HTERT RPE-1 (cell line): ENCODE measurements at regions not wholly inside any gene's neighbourhood (a gene's known extent, or its start where the extent isn't known, plus 50 kb on each side); places are given as distances from the start of the nearest gene placed in this dataset.

Source experiments
- in situ Hi-C: fragments of 300-500 bp; cut with MboI; formaldehyde crosslinking; loops from 4 replicates; pipeline ENCODE4 v1.14.3; 2020; ENCODE audit warnings: low sequenced_read_pairs

GRCh38 chr3:64358176-64358575, 132.9 kb upstream of the PRICKLE2 start:
- in situ Hi-C loops = no loop called here

DNA sequence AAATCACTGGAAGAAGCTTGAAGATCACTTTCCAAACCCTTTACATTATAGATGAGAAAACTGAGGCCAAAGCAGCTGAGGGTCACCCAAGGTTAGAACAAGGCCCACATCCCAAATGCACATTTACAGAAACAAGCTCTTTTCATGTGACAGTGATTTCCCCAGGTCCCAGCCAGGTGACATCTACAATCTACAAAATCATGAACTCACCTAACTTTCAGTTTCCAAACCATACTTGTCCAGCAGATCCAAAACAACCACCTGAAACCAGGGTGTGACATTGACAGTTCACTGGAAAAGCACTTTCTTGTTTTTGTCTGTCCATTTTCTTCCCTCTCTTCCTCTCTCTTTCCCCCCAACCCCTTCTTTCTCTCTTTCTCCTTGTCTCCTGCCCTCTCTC, 132.2 kb upstream of the PRICKLE2 start:
- in situ Hi-C loops = no loop called here

DNA sequence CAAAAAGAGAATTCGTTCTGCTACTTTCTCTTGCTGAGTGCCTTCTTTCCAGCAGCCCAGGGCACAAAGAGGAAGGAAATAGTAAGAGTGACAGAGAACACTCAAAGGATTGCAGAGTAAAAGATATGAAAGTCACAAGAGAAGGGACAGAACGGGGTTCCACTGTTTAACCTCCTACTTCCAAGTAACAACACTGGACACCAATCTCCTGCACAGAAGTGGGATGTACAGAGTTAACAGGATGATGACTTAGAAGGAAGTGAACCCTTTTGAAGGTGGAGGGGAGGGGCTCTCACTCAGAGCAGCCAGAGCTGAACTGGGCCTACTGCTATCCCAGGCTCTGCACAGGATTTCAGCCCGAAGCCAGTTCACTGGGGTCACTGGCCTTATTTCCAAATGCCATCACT, 130.1 kb upstream of the PRICKLE2 start:
- in situ Hi-C loops = no loop called here

DNA sequence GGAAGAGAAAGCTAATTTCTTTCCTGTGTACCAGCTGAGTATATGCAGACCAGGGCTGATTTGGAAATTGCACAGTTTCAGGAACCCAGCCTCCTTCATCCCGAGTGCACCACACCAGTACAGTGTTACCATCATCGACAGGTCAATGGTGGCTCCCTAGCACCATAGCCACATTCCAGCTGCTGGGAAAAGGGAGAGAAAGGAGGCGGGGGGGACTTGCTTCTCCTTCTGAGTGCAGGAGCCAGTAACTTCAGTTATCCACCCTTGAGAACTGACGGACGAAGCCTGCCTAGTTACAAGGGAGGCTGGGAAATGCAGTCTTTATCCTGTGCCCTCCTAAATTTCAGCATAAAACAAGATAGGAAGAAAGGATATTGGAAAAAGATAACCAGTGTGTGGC, 129.7 kb upstream of the PRICKLE2 start:
- in situ Hi-C loops = no loop called here

DNA sequence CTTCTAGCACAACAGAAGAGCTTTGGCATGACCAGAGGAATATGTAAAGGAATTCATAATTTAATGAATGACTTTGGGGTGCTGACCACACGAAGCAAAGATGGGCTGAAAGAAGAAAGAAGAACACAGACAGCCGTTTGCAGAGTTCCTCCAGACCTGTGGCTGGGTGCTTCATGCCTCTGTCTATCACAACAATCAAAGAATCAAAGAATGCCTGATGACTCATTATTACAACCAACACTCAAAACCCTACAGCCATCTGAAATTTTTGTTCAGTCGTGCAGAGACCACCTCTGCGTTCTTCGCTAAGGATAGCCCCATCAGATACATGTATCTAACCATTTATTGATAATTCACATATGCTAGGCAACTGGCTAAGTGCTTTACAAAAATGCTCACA, 129.0 kb upstream of the PRICKLE2 start:
- in situ Hi-C loops = no loop called here

- in situ Hi-C loops = no loop called here
These were observed 128.0 kb upstream of the PRICKLE2 start for GRCh38 chr3:64353226-64353625.

DNA sequence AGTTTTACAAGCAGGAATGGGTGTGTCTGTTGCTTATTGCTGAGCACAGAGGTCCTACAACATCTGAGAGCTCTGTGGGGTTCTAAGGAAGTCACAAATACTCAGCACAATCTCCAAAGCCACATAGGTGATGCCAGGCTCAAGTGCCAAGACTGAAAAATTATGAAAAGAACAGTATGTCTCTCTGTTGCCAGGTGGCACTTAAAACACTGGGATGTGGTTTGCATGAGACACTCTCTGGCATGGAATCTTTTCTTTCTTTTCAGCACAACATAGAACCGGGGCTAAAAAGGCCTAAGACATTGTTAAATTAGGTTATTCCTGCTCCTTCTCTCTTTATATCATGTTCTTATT, 127.3 kb upstream of the PRICKLE2 start:
- in situ Hi-C loops = no loop called here

DNA sequence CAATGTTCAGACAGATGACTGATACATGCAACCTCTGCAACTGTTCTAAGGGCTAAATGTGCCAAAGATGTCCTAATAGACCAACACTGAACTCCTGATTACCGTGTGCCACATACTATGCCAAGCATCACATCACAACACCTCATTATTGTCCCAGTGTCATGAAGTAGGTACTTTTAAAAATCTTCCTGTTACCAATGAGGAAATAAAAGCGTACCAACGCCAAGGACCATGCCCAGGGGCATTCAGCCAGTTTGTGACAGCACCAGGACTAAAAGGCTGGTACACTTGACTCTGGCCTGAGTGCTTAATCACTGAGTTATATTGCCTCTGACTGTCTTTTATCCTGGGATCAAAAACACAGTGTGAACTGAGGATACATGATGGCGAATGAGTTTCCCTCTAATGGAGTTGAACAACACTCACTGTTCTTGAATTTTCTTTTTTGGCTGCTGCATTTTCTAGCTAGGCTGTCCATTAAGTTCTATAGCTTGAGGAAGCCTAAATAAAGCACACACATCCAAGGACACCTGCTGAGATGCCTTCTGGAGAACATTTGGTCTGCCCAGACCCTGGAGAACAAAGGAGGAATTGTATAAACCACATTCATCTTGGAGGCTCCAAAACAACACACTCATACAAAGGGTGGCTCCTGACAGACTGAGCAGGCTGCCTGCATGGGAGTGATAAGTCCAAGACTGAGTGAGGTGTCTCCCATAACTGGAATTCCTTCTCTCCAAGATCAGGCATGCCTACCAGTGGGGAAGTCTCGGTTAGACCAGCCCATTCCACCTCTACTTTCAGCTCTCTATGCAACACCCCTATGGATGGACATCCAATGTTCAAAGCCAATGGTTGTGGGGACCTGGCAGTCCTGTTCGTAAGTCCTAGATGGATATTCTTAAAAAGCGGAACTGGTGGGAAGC, 126.7 kb upstream of the PRICKLE2 start:
- in situ Hi-C loops = no loop called here

DNA sequence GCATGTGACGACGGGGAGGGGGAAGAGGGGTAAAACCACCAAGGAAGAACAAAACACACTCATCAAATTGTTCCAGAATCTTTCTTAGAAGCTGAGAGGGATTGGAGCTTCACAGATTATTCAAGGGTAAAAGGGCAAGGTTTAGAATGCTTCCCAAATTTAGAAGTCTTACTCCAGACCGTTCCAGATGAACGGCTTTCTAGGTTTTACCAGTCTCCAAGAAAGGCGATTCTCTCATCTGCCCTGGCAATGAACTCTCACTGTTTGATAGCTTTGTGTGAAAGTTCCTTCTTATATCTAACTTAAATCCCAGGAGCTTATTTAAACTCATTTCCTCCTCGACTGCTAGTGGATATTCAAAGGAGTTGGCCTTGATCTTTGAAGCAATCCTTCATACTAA, 124.3 kb upstream of the PRICKLE2 start:
- in situ Hi-C loops = no loop called here

DNA sequence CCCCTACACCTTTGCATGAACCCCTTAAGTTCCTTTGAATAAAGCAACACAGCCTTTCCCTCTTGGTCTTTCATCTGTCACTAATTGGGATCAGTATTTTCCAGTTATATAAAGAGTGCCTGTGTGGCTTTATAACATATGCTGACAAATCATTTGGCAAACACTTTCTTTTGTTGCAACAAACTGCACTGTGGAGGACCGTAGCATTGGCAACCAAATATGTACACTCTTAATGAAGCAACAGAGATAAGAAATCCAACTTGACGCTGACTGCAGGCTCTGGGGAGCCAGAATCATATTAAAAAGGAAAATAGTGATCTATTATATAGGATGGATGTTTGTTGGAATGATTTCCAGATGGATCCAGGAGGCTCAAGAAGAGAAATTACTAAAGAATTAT, 120.1 kb upstream of the PRICKLE2 start:
- in situ Hi-C loops = no loop called here

DNA sequence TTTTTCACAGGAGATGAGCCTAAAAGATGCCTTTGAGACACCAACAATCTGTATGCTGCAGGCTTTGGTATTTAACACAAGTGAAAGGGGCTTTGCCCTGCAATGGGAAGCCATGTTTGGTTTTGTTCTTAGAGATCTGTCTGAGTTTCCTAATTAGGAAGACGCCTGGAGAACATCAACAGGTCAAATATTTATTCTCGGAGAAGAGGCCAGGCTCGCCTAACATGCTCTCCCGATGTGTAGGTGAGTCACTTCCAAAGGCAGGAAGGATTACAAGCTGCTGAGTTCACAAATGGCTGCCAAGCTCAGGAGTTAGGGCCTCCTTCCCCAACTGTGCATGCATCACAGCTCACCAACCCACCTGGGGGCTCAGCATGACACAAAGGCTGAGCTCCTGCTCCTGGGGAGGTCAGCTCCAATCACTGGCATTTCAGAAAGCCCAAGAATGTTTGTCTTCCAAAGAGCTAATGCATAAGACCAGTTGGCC, 119.5 kb upstream of the PRICKLE2 start:
- in situ Hi-C loops = no loop called here

- in situ Hi-C loops = no loop called here
These were observed 118.6 kb upstream of the PRICKLE2 start for GRCh38 chr3:64343689-64344430.

- in situ Hi-C loops = no loop called here
These were observed 117.8 kb upstream of the PRICKLE2 start for GRCh38 chr3:64342940-64343688.

GRCh38 chr3:64341296-64341695, 116.0 kb upstream of the PRICKLE2 start:
- in situ Hi-C loops = no loop called here

GRCh38 chr3:64340641-64341101, 115.4 kb upstream of the PRICKLE2 start:
- in situ Hi-C loops = no loop called here

DNA sequence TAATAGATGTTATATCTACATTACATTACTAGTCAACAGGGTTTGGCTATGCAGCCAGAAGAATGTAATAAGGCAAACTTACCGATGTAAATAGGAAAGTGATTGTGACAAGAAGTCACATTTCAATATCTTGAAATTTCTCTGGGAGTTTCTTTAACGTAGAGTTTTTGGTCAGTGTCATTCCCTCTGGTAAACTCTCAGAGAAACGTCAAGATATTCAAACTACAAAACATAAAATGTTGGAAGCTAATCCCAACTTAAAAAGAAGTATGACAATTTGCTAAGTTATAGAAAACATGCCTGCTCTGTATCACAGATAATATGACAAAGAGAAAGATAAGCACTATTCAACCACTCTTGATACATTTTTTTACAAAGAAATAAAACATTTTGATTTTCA, 111.2 kb upstream of the PRICKLE2 start:
- in situ Hi-C loops = no loop called here

DNA sequence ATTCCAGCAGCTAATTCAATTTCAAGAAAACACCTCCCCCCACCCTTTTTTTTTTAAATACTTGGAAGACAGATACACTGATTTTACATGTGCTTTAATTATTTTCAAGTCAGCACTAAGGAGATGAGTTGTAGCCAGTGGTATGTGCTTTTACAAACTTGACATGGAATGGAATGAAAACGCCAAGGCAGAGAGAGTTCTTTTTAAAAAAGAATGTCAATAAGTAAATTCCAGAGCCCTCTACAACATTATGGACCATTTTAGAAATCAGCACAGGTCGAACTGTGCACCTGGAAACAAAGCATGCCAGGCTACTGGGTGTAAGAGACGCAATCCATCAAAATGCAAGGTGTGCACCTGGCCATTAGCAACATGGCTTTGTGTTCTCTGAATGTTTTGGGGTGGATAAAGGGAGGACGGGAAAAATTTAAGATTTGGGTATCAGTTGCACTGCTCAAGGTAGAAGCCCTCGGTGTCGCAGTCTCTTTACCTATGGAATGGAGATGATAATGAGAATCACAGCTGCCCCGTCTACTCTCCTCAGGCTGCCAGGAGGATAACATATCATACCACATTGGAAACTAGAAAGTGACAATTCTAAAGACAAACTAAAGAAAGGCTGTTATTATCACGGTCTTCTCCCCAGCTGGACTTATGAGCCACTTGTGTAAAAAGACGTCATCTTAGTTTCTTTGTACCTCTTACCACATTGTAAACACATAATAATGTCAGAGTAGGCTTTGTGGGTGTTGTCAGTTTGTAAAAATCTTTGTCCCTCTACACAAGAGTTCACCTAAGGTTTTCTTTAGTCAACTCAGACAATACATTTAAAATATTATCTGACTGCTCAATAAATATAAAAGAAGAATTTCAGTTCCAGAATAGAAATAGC, 107.4 kb upstream of the PRICKLE2 start:
- in situ Hi-C loops = no loop called here

- in situ Hi-C loops = no loop called here
These were observed 106.3 kb upstream of the PRICKLE2 start for GRCh38 chr3:64331605-64332004.

DNA sequence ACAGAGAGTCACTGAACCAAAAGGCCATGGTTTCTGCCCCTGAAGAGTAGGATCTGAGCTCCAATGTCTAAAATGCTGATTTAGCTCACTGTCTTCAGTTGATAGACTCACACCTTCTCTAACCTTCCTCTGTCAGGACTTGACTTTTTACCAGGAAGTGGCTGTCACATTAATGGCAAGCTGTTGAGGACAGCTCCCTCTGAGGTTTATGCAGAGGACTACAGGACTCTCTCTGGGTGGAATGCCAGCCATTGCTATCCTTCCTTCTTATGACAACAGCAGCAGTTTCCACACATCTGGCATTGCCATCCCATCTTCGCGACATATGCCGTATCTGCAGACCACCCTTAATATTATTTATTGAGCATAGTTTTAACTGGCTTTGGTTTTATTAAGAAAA, 103.8 kb upstream of the PRICKLE2 start:
- in situ Hi-C loops = no loop called here

- in situ Hi-C loops = no loop called here
These were observed 102.0 kb upstream of the PRICKLE2 start for GRCh38 chr3:64327100-64327804.
